ENCODE measurements at regions not wholly inside any gene's neighbourhood (a gene's known extent, or its start where the extent isn't known, plus 50 kb on each side); places are given as distances from the start of the nearest gene placed in this dataset.

GRCh38 chr2:184541591-184541990 lies 56.7 kb upstream of the ZNF804A start:
- TF ChIP-seq CTCF (IDR thresholded peaks at IDR 0.05) (no peak), POLR2A (IDR thresholded peaks at IDR 0.05) (no peak)

All from suprapubic skin (tissue), 3 donors.